A204.1 (cell line): ENCODE measurements at regions not wholly inside any gene's neighbourhood (a gene's known extent, or its start where the extent isn't known, plus 50 kb on each side); places are given as distances from the start of the nearest gene placed in this dataset.

Experiments used
- FAIRE-seq: peaks from 2 replicates; lab custom pipeline; 2012; peaks lifted over from hg19 to GRCh38; lab: Jason Lieb, UNC

DNA sequence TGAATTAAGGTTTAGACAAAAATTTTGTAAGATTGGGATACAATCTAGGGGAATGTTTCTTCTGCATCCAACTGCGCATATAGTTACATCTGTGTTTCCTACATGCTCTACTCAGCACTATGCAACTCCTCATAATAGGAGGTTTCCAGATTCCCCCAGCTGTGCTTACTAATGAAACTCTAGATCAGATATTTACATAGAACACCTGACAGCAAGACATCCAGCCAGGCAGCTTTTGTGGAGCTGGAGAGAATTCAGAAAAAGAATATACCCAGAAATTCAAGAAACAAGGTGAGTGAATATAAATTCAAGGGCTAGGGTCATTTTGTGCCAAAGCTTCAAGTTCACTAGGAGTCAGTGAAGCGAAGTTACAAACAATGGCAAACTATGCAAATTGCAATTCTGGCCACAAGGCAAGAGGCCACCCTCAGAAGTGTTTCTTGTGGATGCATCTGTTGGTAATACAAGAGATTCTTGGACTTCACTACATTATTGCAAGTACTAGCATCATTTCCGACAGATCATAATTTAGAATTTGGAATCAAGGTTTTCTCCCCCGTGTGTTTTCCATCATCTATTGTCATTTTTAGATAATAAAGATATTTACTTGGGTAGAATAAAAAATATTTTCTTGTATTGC is 341.2 kb upstream of the NAV3 start:
- FAIRE-seq, result no peak

GRCh38 chr12:77488041-77488620 is 342.6 kb upstream of the NAV3 start:
- no peak for FAIRE-seq

- FAIRE-seq, result no peak
Measured at GRCh38 chr12:77486872-77487271, 343.8 kb upstream of the NAV3 start.

DNA sequence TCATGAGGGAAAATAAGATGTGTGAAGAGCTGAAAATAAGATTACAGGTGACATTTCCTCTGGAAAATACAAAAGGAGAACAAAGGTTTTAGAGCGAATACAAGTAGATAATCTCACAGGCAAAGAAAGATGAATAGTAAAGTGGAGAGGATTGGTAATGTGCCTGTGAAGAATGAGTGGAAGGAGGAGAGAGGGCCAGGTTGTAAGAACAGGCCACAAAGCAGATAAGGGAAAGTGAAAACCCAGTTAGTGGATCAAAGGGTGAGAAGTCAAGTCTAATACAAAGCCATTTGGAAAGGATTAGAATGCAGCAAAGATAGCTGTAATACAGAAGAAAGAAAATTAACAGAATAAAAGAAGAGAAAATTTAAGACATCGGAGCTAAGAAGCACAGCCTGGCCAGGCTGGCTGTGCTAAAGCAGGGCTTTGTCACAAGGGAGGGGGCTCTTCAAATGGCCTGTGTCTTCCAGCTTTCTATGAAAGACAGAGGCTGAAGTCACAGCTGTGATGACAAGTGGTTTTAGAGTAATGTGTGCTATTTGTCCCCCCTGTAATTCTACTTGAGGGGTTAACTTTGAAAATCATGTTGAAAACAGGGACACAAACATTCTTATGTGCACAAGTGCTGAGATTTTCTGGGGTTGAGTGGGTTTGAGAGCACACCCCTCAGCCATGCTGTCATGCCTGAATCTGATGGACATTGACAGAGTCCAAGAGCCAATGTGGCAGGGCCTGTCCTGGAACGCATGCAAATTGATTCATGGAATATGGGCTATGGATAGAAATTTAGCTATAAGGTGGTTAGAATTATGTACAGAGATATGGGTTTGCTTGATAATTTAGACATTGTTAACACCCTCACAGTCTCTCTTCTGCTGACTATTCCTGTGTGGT is 344.5 kb upstream of the NAV3 start:
- FAIRE-seq, result no peak

GRCh38 chr12:77481687-77482086 is 349.0 kb upstream of the NAV3 start:
- FAIRE-seq, result no peak

GRCh38 chr12:77477907-77478533 is 352.7 kb upstream of the NAV3 start:
- FAIRE-seq, result no peak

- FAIRE-seq, result no peak
Measured at GRCh38 chr12:77471801-77472200, 358.9 kb upstream of the NAV3 start.

DNA sequence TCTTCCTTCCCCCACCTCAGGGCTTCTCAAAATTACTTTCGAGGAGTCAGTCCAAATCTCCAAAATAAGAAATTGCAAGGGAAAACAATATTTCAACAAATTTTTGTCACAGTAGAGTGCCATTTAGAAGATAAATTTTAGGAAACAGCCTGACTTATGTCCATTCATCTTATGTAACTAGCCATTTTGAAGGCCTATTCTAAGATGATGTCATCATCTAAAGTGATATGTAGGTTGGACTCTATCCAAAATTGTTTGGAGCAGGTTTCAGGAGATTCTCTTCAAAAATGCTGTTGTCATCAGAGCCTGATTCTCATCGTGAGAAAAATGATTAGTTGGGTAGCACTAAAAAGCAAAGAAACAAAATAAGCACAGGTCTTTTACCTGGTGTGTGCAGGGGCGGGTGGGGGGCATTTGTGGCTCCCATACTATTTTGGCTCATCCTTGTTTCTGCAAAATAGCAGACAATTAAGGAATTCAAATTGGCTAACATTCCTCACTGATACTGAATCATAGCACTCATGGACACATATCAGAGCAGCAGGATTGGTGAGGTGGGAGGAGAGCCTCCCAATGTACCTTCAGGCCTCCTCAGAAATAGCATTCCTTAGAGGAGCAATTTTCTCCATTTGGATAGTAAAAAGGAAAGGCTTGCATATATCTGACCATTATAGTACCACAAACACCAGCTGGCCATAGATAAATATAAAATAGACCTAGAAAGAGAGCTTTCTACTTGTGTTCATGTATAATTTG is 360.9 kb upstream of the NAV3 start:
- FAIRE-seq, result no peak

GRCh38 chr12:77442633-77443032 is 377.3 kb upstream of the E2F7 start:
- no peak for FAIRE-seq

GRCh38 chr12:77439749-77440148 is 374.4 kb upstream of the E2F7 start:
- FAIRE-seq, result no peak

DNA sequence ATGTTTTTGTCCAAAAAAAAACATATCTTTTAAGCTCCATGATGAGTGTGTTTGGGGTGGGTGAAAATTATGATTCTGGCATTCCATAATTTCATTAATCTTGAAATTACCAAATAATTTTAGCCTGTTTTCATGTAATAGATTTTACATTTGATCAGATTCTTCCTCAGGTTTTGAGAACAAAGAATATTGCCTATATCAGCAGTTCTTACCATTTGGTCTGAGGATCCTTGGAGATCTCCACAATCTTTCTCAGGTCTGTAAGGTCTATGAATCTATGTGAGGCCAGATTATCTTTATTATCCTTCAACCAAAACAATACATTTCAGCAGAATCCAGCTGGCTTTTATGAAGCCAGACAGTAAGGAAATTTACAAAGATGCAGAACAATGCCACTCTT is 373.3 kb upstream of the E2F7 start:
- FAIRE-seq, result no peak

DNA sequence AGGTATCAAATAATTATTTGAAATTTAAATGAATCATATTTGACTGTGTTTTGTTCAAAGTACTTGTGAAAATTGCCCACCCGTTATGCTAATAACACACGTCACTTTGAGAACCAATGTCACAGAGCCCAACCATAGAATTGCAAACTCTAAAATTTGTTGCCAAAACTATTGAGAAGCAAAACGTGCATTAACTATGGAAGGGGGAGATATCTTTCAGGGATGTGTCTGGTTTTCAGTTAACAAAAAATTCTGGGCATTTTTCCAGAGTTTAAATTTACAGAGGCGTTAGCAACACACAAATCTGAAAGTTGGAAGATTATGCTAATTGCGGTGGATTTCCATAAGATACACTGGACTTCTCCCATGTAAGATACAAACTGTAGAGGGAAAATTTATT is 371.8 kb upstream of the E2F7 start:
- no peak for FAIRE-seq

GRCh38 chr12:77435446-77436091 is 370.2 kb upstream of the E2F7 start:
- no peak for FAIRE-seq

DNA sequence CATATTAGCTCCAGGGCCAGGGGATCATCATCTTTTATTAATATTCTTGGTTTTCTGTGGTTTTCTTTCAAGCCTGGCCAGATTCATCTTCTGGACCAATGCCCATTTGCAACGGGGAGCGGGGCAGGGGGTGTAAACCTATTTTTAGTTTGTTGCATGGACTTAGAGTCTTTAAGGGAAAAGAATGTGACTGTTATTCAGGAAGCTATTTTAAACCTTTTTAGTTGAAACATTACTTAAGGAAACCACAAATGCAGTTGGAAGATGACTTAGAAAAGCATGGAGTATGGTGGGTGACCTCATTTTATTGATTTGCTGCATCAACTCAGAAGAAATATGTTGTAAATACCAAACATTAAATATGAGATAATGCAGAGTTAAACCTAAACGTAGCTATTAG is 368.4 kb upstream of the E2F7 start:
- FAIRE-seq, result no peak

DNA sequence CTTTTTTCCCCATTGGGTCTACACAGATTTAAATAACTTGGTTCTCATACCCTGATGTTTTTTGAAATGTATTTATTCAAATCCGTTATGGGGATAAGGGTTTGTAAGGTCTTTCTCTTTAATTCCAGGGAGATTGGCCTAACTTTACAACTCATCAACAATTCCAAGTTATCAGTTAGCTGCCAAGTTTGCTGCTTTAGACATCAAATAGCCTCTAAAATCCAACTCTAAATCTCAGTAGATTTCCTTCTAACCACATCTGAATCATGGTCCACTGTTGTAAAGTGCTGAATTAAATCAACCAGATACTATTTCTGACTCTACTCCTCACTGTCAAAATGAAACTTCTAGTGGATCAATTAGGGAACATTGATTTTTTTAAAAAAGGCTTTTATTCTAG is 364.1 kb upstream of the E2F7 start:
- FAIRE-seq, result no peak

DNA sequence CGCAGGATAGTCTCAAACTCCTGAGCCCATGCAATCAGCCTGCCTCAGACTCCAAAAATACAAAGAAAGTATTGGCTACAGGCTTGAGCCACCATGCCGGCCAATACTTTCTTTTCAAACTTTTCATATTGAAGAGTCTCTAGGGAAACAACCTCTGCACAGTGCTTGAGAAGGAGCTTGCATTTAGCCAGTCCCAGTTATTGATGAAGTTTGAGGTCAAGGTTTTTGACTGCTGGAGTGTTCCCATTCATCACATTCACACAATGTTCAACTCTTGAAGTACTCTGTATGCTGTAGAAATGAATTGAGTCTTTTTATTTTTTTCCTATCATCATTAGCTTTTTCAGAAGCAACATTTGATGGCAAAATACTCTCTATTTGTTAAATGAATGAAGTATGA is 355.8 kb upstream of the E2F7 start:
- FAIRE-seq, result no peak

GRCh38 chr12:77409551-77409950 is 344.2 kb upstream of the E2F7 start:
- FAIRE-seq, result no peak

GRCh38 chr12:77407931-77408330 is 342.6 kb upstream of the E2F7 start:
- no peak for FAIRE-seq

- no peak for FAIRE-seq
Measured at GRCh38 chr12:77406219-77406905, 341.0 kb upstream of the E2F7 start.

DNA sequence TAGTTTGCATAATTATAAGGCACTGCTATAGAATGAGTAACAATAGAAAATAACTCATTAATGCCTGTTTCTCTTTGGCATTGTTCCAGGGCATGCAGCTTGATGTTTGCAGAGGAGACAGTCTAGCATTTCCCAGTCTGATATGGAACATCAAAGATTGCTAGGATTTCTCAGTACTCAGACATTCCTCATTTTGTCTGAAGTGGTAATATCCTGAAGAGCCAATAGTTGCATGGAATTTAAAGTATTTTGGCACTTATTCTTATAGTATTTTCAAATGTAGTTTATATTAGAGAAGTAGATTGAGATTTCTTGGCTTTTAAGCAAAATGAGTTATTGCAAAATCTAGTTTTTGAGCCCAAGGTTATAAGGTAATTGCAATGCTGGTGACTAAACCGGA is 337.3 kb upstream of the E2F7 start:
- no peak for FAIRE-seq

GRCh38 chr12:77401770-77402081 is 336.4 kb upstream of the E2F7 start:
- no peak for FAIRE-seq
